Mucosa of descending colon (tissue), 3 donors: ENCODE measurements at regions not wholly inside any gene's neighbourhood (a gene's known extent, or its start where the extent isn't known, plus 50 kb on each side); places are given as distances from the start of the nearest gene placed in this dataset.
"Not testable (repeated sequence)": the region's sequence is repeated elsewhere in the genome, so short reads cannot be mapped to it uniquely, and the experiment has no call there.

Experiments
- ATAC-seq: fragments of 200-7000 bp; cut with Tn5 transposase; one replicate; pipeline ENCODE4 v1.9.1; 2020; ENCODE audit warnings: mild to moderate bottlenecking, moderate library complexity
- DNase-seq, 3 donors: peaks; one replicate each; pipeline ENCODE4 v3.0.0-alpha.2; 2020
- H3K36me3 ChIP-seq: fragments of 200-600 bp; one replicate; pipeline ENCODE4 v1.8.0; 2021; ENCODE audit warnings: low read depth, mild to moderate bottlenecking
- H3K4me1 ChIP-seq: fragments of 200-600 bp; one replicate; pipeline ENCODE4 v1.8.0; 2021; ENCODE audit warnings: low read depth, mild to moderate bottlenecking
- H3K4me3 ChIP-seq: fragments of 200-600 bp; one replicate; pipeline ENCODE4 v1.8.0; 2021; ENCODE audit warnings: mild to moderate bottlenecking
- H3K9me3 ChIP-seq: fragments of 200-600 bp; one replicate; pipeline ENCODE4 v1.8.0; 2021; ENCODE audit warnings: mild to moderate bottlenecking
- CTCF ChIP-seq: fragments of 200-600 bp; IDR thresholded peaks from one replicate; pipeline ENCODE4 v1.8.0; 2022; ENCODE audit warnings: antibody characterized with exemption, mild to moderate bottlenecking
- intact Hi-C, 2 donors: fragments of 100-400 bp; cut with DNase I in 1 of 2; cut with micrococcal nuclease in 1 of 2; formaldehyde crosslinking; loops; one replicate each; pipeline versions ENCODE4 v1.11.0 to v1.11.1; 2022; cut with DNase I, micrococcal nuclease
- donor health status: DM: no; HTN: no; CAD: no; lungs with moderate emphysema.
- donor health status: DM: no; HTN: no; CAD: no.
- donor health status: DM: no; HTN: yes; CAD: no.

- DNase-seq = no peak
- no peaks in the 10 kb centered on the region for H3K4me1 ChIP-seq
- no peak for ATAC-seq
- no peak overlapping the region for H3K4me3 ChIP-seq
- H3K36me3 ChIP-seq = no peaks in the 10 kb centered on the region
- no peak for TF ChIP-seq CTCF
- intact Hi-C loops = no loop called here
- no peaks in the 10 kb centered on the region for H3K9me3 ChIP-seq
These were observed 270.5 kb upstream of the PLPP4 start for GRCh38 chr10:120186506-120186905.

GRCh38 chr10:120187168-120187567 lies 269.9 kb upstream of the PLPP4 start:
- DNase-seq, H3K9me3 ChIP-seq, H3K4me3 ChIP-seq, intact Hi-C loops, ATAC-seq, H3K36me3 ChIP-seq, H3K4me1 ChIP-seq: not testable (repeated sequence)

- Histone ChIP-seq H3K4me1 (no peaks in the 10 kb centered on the region), H3K36me3 (no peaks in the 10 kb centered on the region), H3K4me3 (no peak overlapping the region), H3K9me3 (no peaks in the 10 kb centered on the region)
- TF ChIP-seq CTCF = no peak
- no peak for DNase-seq
- no peak for ATAC-seq
- intact Hi-C loops = no loop called here
These were observed 268.1 kb upstream of the PLPP4 start for GRCh38 chr10:120188950-120189349.

- Histone ChIP-seq H3K4me1 (no peaks in the 10 kb centered on the region), H3K36me3 (no peaks in the 10 kb centered on the region), H3K9me3 (no peaks in the 10 kb centered on the region), H3K4me3 (no peak overlapping the region)
- DNase-seq (no peak), ATAC-seq (no peak)
- intact Hi-C loops = no loop called here
- no peak for TF ChIP-seq CTCF
These were observed 260.9 kb upstream of the PLPP4 start for GRCh38 chr10:120195984-120196712.

GRCh38 chr10:120204877-120205276 lies 252.2 kb upstream of the PLPP4 start:
- intact Hi-C loops = no loop called here
- H3K4me3 ChIP-seq = no peak overlapping the region
- no peak for ATAC-seq

More at GRCh38 chr10:120204877-120205276, 252.2 kb upstream of the PLPP4 start:
- TF ChIP-seq CTCF = no peak
- Histone ChIP-seq H3K9me3 (no peaks in the 10 kb centered on the region), H3K36me3 (no peaks in the 10 kb centered on the region), H3K4me1 (no peaks in the 10 kb centered on the region)
- no peak for DNase-seq
